DOHH2 (cell line): ENCODE measurements at regions not wholly inside any gene's neighbourhood (a gene's known extent, or its start where the extent isn't known, plus 50 kb on each side); places are given as distances from the start of the nearest gene placed in this dataset.

Experiments
- CTCF ChIP-seq: fragments of 200-600 bp; sonication (generic); IDR thresholded peaks from one replicate; pipeline ENCODE4 v1.5.1; 2014; ENCODE audit warnings: antibody characterized with exemption, mild to moderate bottlenecking, low read depth, low read length; ENCODE audit not compliant: poor library complexity, severe bottlenecking
- EZH2phosphoT487 ChIP-seq: fragments of 200-600 bp; sonication (generic); IDR thresholded peaks from 2 replicates; pipeline ENCODE4 v1.6.1; 2017; ENCODE audit warnings: borderline replicate concordance, mild to moderate bottlenecking, antibody characterized with exemption, low read length, moderate library complexity, mixed read lengths

GRCh38 chr12:30151831-30152230, 368.1 kb upstream of the TMTC1 start:
- TF ChIP-seq CTCF, result no peak
- no peak for TF ChIP-seq EZH2phosphoT487
